ENCODE measurements at regions not wholly inside any gene's neighbourhood (a gene's known extent, or its start where the extent isn't known, plus 50 kb on each side); places are given as distances from the start of the nearest gene placed in this dataset.
"Not testable (repeated sequence)": the region's sequence is repeated elsewhere in the genome, so short reads cannot be mapped to it uniquely, and the experiment has no call there.

GRCh38 chr9:66046992-66047391 lies 310.0 kb downstream of the FOXD4L4 start:
- H3K27ac ChIP-seq (ENCODE audit: low read depth, low read length); H3K9me3 ChIP-seq (ENCODE audit: control insufficient read depth in 1 of 2, insufficient read depth in 1 of 2, low read depth in 1 of 2, low read length in 2 of 2); H2AFZ ChIP-seq (ENCODE audit: low read depth, low read length, poor library complexity, severe bottlenecking); H3K9me2 ChIP-seq (ENCODE audit: insufficient read depth); DNase-seq (ENCODE audit: low read depth, low spot score); H3K27me3 ChIP-seq (ENCODE audit: insufficient read depth, low read length); RAD21 ChIA-PET (ENCODE audit: low non-redundant PET in 1 of 2, low total read pairs in 2 of 2, uncharacterized antibody in 2 of 2, unreplicated experiment in 2 of 2); intact Hi-C loops (cut with micrococcal nuclease); H3K4me3 ChIP-seq (replicated peaks in 1 of 2; ENCODE audit: low read depth in 1 of 2, low read length in 2 of 2); POLR2A ChIA-PET; H3K4me1 ChIP-seq (ENCODE audit: control insufficient read depth in 1 of 2, insufficient read depth in 2 of 2, low read length in 2 of 2); H3K9ac ChIP-seq (ENCODE audit: low read length); H3K4me2 ChIP-seq (ENCODE audit: low read length); H4K20me1 ChIP-seq (ENCODE audit: insufficient read depth); ATAC-seq; BruUV-seq (replicated peaks); H3K79me2 ChIP-seq (ENCODE audit: insufficient read depth, low read length); CTCF ChIA-PET; H3K36me3 ChIP-seq (ENCODE audit: control insufficient read depth in 1 of 2, insufficient read depth in 2 of 2, low read length in 2 of 2): not testable (repeated sequence)

GRCh38 chr9:66049721-66050120 lies 312.8 kb downstream of the FOXD4L4 start:
- H3K9me3 ChIP-seq (ENCODE audit: control insufficient read depth in 1 of 2, insufficient read depth in 1 of 2, low read depth in 1 of 2, low read length in 2 of 2); CTCF ChIA-PET; H3K9me2 ChIP-seq (ENCODE audit: insufficient read depth); POLR2A ChIA-PET; H3K27ac ChIP-seq (ENCODE audit: low read depth, low read length); intact Hi-C loops (cut with micrococcal nuclease); DNase-seq (ENCODE audit: low read depth, low spot score); H3K9ac ChIP-seq (ENCODE audit: low read length); H4K20me1 ChIP-seq (ENCODE audit: insufficient read depth); H3K4me2 ChIP-seq (ENCODE audit: low read length); H2AFZ ChIP-seq (ENCODE audit: low read depth, low read length, poor library complexity, severe bottlenecking); H3K79me2 ChIP-seq (ENCODE audit: insufficient read depth, low read length); H3K4me3 ChIP-seq (replicated peaks in 1 of 2; ENCODE audit: low read depth in 1 of 2, low read length in 2 of 2); H3K4me1 ChIP-seq (ENCODE audit: control insufficient read depth in 1 of 2, insufficient read depth in 2 of 2, low read length in 2 of 2); RAD21 ChIA-PET (ENCODE audit: low non-redundant PET in 1 of 2, low total read pairs in 2 of 2, uncharacterized antibody in 2 of 2, unreplicated experiment in 2 of 2); H3K36me3 ChIP-seq (ENCODE audit: control insufficient read depth in 1 of 2, insufficient read depth in 2 of 2, low read length in 2 of 2); H3K27me3 ChIP-seq (ENCODE audit: insufficient read depth, low read length); BruUV-seq (replicated peaks): not testable (repeated sequence)
- ATAC-seq = peak; percentile 78

- H3K4me3 ChIP-seq (replicated peaks in 1 of 2; ENCODE audit: low read depth in 1 of 2, low read length in 2 of 2); ATAC-seq; H3K9me3 ChIP-seq (ENCODE audit: control insufficient read depth in 1 of 2, insufficient read depth in 1 of 2, low read depth in 1 of 2, low read length in 2 of 2); H2AFZ ChIP-seq (ENCODE audit: low read depth, low read length, poor library complexity, severe bottlenecking); RAD21 ChIA-PET (ENCODE audit: low non-redundant PET in 1 of 2, low total read pairs in 2 of 2, uncharacterized antibody in 2 of 2, unreplicated experiment in 2 of 2); H3K36me3 ChIP-seq (ENCODE audit: control insufficient read depth in 1 of 2, insufficient read depth in 2 of 2, low read length in 2 of 2); H4K20me1 ChIP-seq (ENCODE audit: insufficient read depth); H3K4me2 ChIP-seq (ENCODE audit: low read length); CTCF ChIA-PET; H3K27me3 ChIP-seq (ENCODE audit: insufficient read depth, low read length); DNase-seq (ENCODE audit: low read depth, low spot score); H3K27ac ChIP-seq (ENCODE audit: low read depth, low read length); POLR2A ChIA-PET; BruUV-seq (replicated peaks); H3K9me2 ChIP-seq (ENCODE audit: insufficient read depth); H3K79me2 ChIP-seq (ENCODE audit: insufficient read depth, low read length); H3K9ac ChIP-seq (ENCODE audit: low read length); intact Hi-C loops (cut with micrococcal nuclease); H3K4me1 ChIP-seq (ENCODE audit: control insufficient read depth in 1 of 2, insufficient read depth in 2 of 2, low read length in 2 of 2): not testable (repeated sequence)
Observed at GRCh38 chr9:66054705-66055104, 317.8 kb downstream of the FOXD4L4 start.

- H3K9ac ChIP-seq (ENCODE audit: low read length); CTCF ChIA-PET; POLR2A ChIA-PET; DNase-seq (ENCODE audit: low read depth, low spot score); H3K27me3 ChIP-seq (ENCODE audit: insufficient read depth, low read length); ATAC-seq; H3K27ac ChIP-seq (ENCODE audit: low read depth, low read length); H3K79me2 ChIP-seq (ENCODE audit: insufficient read depth, low read length); H2AFZ ChIP-seq (ENCODE audit: low read depth, low read length, poor library complexity, severe bottlenecking); intact Hi-C loops (cut with micrococcal nuclease); H3K9me3 ChIP-seq (ENCODE audit: control insufficient read depth in 1 of 2, insufficient read depth in 1 of 2, low read depth in 1 of 2, low read length in 2 of 2); H3K36me3 ChIP-seq (ENCODE audit: control insufficient read depth in 1 of 2, insufficient read depth in 2 of 2, low read length in 2 of 2); H3K4me2 ChIP-seq (ENCODE audit: low read length); H3K4me3 ChIP-seq (replicated peaks in 1 of 2; ENCODE audit: low read depth in 1 of 2, low read length in 2 of 2); RAD21 ChIA-PET (ENCODE audit: low non-redundant PET in 1 of 2, low total read pairs in 2 of 2, uncharacterized antibody in 2 of 2, unreplicated experiment in 2 of 2); BruUV-seq (replicated peaks); H4K20me1 ChIP-seq (ENCODE audit: insufficient read depth); H3K4me1 ChIP-seq (ENCODE audit: control insufficient read depth in 1 of 2, insufficient read depth in 2 of 2, low read length in 2 of 2); H3K9me2 ChIP-seq (ENCODE audit: insufficient read depth): not testable (repeated sequence)
Observed at GRCh38 chr9:66060681-66061080, 323.7 kb downstream of the FOXD4L4 start.

GRCh38 chr9:66063822-66064221 lies 326.9 kb downstream of the FOXD4L4 start:
- H3K9me3 ChIP-seq (ENCODE audit: control insufficient read depth in 1 of 2, insufficient read depth in 1 of 2, low read depth in 1 of 2, low read length in 2 of 2); H3K27ac ChIP-seq (ENCODE audit: low read depth, low read length); POLR2A ChIA-PET; BruUV-seq (replicated peaks); H2AFZ ChIP-seq (ENCODE audit: low read depth, low read length, poor library complexity, severe bottlenecking); DNase-seq (ENCODE audit: low read depth, low spot score); ATAC-seq; H3K9me2 ChIP-seq (ENCODE audit: insufficient read depth); H3K27me3 ChIP-seq (ENCODE audit: insufficient read depth, low read length); H3K9ac ChIP-seq (ENCODE audit: low read length); H3K36me3 ChIP-seq (ENCODE audit: control insufficient read depth in 1 of 2, insufficient read depth in 2 of 2, low read length in 2 of 2); H3K4me1 ChIP-seq (ENCODE audit: control insufficient read depth in 1 of 2, insufficient read depth in 2 of 2, low read length in 2 of 2); intact Hi-C loops (cut with micrococcal nuclease); H3K4me3 ChIP-seq (replicated peaks in 1 of 2; ENCODE audit: low read depth in 1 of 2, low read length in 2 of 2); H3K4me2 ChIP-seq (ENCODE audit: low read length); H4K20me1 ChIP-seq (ENCODE audit: insufficient read depth); H3K79me2 ChIP-seq (ENCODE audit: insufficient read depth, low read length); CTCF ChIA-PET; RAD21 ChIA-PET (ENCODE audit: low non-redundant PET in 1 of 2, low total read pairs in 2 of 2, uncharacterized antibody in 2 of 2, unreplicated experiment in 2 of 2): not testable (repeated sequence)
